GM18858 (cell line): ENCODE measurements at regions not wholly inside any gene's neighbourhood (a gene's known extent, or its start where the extent isn't known, plus 50 kb on each side); places are given as distances from the start of the nearest gene placed in this dataset.

ENCODE experiments used
- ATAC-seq: cut with Tn5 transposase; IDR thresholded peaks from one replicate; pipeline ENCODE4 v1.9.1; 2021; ENCODE audit not compliant: unreplicated experiment

- no peak for ATAC-seq
Observed at GRCh38 chr7:41803569-41803968, 100.7 kb upstream of the INHBA start.

GRCh38 chr7:41796331-41796730, 93.4 kb upstream of the INHBA start:
- no peak for ATAC-seq

- ATAC-seq, result no peak
Observed at GRCh38 chr7:41795276-41795833, 92.5 kb upstream of the INHBA start.

- ATAC-seq, result no peak
Observed at GRCh38 chr7:41793556-41793955, 90.7 kb upstream of the INHBA start.

- ATAC-seq, result no peak
Observed at GRCh38 chr7:41792120-41792519, 89.2 kb upstream of the INHBA start.

- no peak for ATAC-seq
Observed at GRCh38 chr7:41788556-41788955, 85.7 kb upstream of the INHBA start.

GRCh38 chr7:41787651-41788350, 84.9 kb upstream of the INHBA start:
- ATAC-seq, result no peak

GRCh38 chr7:41786944-41787343, 84.1 kb upstream of the INHBA start:
- ATAC-seq, result no peak

GRCh38 chr7:41786404-41786803, 83.5 kb upstream of the INHBA start:
- no peak for ATAC-seq

- ATAC-seq, result no peak
Observed at GRCh38 chr7:41785840-41786239, 83.0 kb upstream of the INHBA start.

- ATAC-seq, result no peak
Observed at GRCh38 chr7:41785265-41785664, 82.4 kb upstream of the INHBA start.

GRCh38 chr7:41779918-41780317, 77.0 kb upstream of the INHBA start:
- ATAC-seq, result no peak

GRCh38 chr7:41777894-41778596, 75.2 kb upstream of the INHBA start:
- ATAC-seq, result no peak

GRCh38 chr7:41774966-41775365, 72.1 kb upstream of the INHBA start:
- no peak for ATAC-seq

- ATAC-seq, result no peak
Observed at GRCh38 chr7:41773756-41774155, 70.9 kb upstream of the INHBA start.

- ATAC-seq, result no peak
Observed at GRCh38 chr7:41771717-41772116, 68.8 kb upstream of the INHBA start.

GRCh38 chr7:41769162-41769561, 66.3 kb upstream of the INHBA start:
- peak; percentile 62 for ATAC-seq

- ATAC-seq, result no peak
Observed at GRCh38 chr7:41763626-41764025, 60.7 kb upstream of the INHBA start.

- no peak for ATAC-seq
Observed at GRCh38 chr7:41762641-41763040, 59.8 kb upstream of the INHBA start.

- ATAC-seq, result no peak
Observed at GRCh38 chr7:41760293-41760692, 57.4 kb upstream of the INHBA start.

GRCh38 chr7:41758321-41758720, 55.4 kb upstream of the INHBA start:
- ATAC-seq, result no peak

GRCh38 chr7:41756650-41757182, 53.8 kb upstream of the INHBA start:
- no peak for ATAC-seq
